H1 (cell line): ENCODE measurements at regions not wholly inside any gene's neighbourhood (a gene's known extent, or its start where the extent isn't known, plus 50 kb on each side); places are given as distances from the start of the nearest gene placed in this dataset.
"Not testable (repeated sequence)": the region's sequence is repeated elsewhere in the genome, so short reads cannot be mapped to it uniquely, and the experiment has no call there.

Experiments
- CTCF ChIA-PET: fragments of 300-600 bp; sonication (Branson Sonifier 250); formaldehyde crosslinking; loops from one replicate; lab custom pipeline; 2021; ENCODE audit not compliant: partially characterized antibody; lab: Charles Lee
- POLR2A ChIA-PET: fragments of 300-600 bp; sonication (Branson Sonifier 250); formaldehyde crosslinking; loops from one replicate; lab custom pipeline; 2021; ENCODE audit warnings: inconsistent platforms; ENCODE audit not compliant: partially characterized antibody; lab: Charles Lee
- DNase-seq, 2 experiments: peaks; one replicate each; pipeline versions ENCODE4 v3.0.0 to v3.0.0-alpha.2; 2010 to 2022; ENCODE audit warnings: low spot score in 2 of 2, low read depth in 1 of 2, mixed read lengths in 1 of 2
- FAIRE-seq: peaks from 2 replicates; lab custom pipeline; 2011; peaks lifted over from hg19 to GRCh38; lab: Jason Lieb, UNC
- H2AFZ ChIP-seq: 2 replicates; pipeline ENCODE4 v1.8.1; 2012; ENCODE audit warnings: low read length, inconsistent platforms
- H2AK5ac ChIP-seq: 2 replicates; pipeline ENCODE4 v1.6.1; 2013; ENCODE audit warnings: low read depth, low read length
- H2BK120ac ChIP-seq: replicated peaks from 2 replicates; pipeline ENCODE3; 2013; ENCODE audit warnings: low read depth, low read length, inconsistent platforms
- H2BK12ac ChIP-seq: 2 replicates; pipeline ENCODE4 v1.6.1; 2013; ENCODE audit warnings: low read depth, low read length
- H2BK15ac ChIP-seq: 2 replicates; pipeline ENCODE4 v1.6.1; 2013; ENCODE audit warnings: low read length
- H2BK20ac ChIP-seq: 2 replicates; pipeline ENCODE4 v1.6.1; 2013; ENCODE audit warnings: low read length
- H2BK5ac ChIP-seq: 2 replicates; pipeline ENCODE4 v1.6.1; 2013; ENCODE audit warnings: low read depth, low read length
- H3K14ac ChIP-seq: 2 replicates; pipeline ENCODE4 v1.6.1; 2013; ENCODE audit warnings: inconsistent platforms; ENCODE audit not compliant: insufficient read length
- H3K18ac ChIP-seq: 2 replicates; pipeline ENCODE4 v1.6.1; 2013; ENCODE audit warnings: low read length; ENCODE audit errors: extremely low read depth
- H3K23ac ChIP-seq: 2 replicates; pipeline ENCODE4 v1.6.1; 2013; ENCODE audit warnings: inconsistent platforms; ENCODE audit not compliant: insufficient read length
- H3K23me2 ChIP-seq: 2 replicates; pipeline ENCODE4 v1.6.1; 2013; ENCODE audit warnings: low read depth, low read length
- H3K27ac ChIP-seq: 2 replicates; pipeline ENCODE4 v1.6.1; 2011; ENCODE audit warnings: low read depth, low read length, inconsistent platforms
- H3K27me3 ChIP-seq, 4 experiments: replicated peaks in 1 of 4; 1 replicate in 1 of 4; 2 replicates in 3 of 4; pipeline versions ENCODE4 v1.6.1 to v1.8.1; 2011 to 2013; ENCODE audit warnings: low read length in 3 of 4, mild to moderate bottlenecking in 3 of 4, inconsistent platforms in 2 of 4, mixed read lengths in 2 of 4, moderate library complexity in 1 of 4; ENCODE audit not compliant: control insufficient read depth in 3 of 4, insufficient read depth in 3 of 4; ENCODE audit errors: extremely low read depth in 1 of 4
- H3K36me3 ChIP-seq, 4 experiments: 2 replicates each; pipeline versions ENCODE4 v1.6.1 to v1.8.1; 2011 to 2013; ENCODE audit warnings: mild to moderate bottlenecking in 4 of 4, low read length in 3 of 4, moderate library complexity in 2 of 4, control low read depth in 1 of 4, inconsistent platforms in 1 of 4; ENCODE audit not compliant: insufficient read depth in 4 of 4, control insufficient read depth in 2 of 4
- H3K4ac ChIP-seq: replicated peaks from 2 replicates; pipeline ENCODE3; 2013; ENCODE audit warnings: low read length, low read depth, mixed read lengths, inconsistent platforms; ENCODE audit not compliant: insufficient read length
- H3K4me1 ChIP-seq, 4 experiments: replicated peaks in 1 of 4; 1 replicate in 1 of 4; 2 replicates in 3 of 4; pipeline versions ENCODE4 v1.6.1 to v1.8.1; 2011 to 2013; ENCODE audit warnings: low read length in 3 of 4, inconsistent platforms in 2 of 4, mixed read lengths in 1 of 4; ENCODE audit not compliant: insufficient read depth in 4 of 4, control insufficient read depth in 3 of 4
- H3K4me2 ChIP-seq, 2 experiments: 2 replicates each; pipeline versions ENCODE4 v1.6.1 to v1.8.1; 2011 to 2013; ENCODE audit warnings: low read depth in 2 of 2, low read length in 2 of 2, control low read depth in 1 of 2, inconsistent platforms in 1 of 2, mild to moderate bottlenecking in 1 of 2; ENCODE audit not compliant: insufficient read depth in 1 of 2
- H3K4me3 ChIP-seq, 4 experiments: fragments of 200-600, 300-600 bp in 1 of 4; sonication (generic), shearing (Covaris generic), sonication (Bioruptor Twin) in 1 of 4; 2 replicates each; pipeline versions ENCODE4 v1.5.1 to v1.8.1; 2011 to 2016; ENCODE audit warnings: low read length in 4 of 4, low read depth in 3 of 4, control low read depth in 2 of 4, inconsistent platforms in 2 of 4, mild to moderate bottlenecking in 2 of 4, mixed read lengths in 1 of 4, moderate library complexity in 1 of 4; ENCODE audit not compliant: insufficient read depth in 2 of 4; ENCODE audit errors: extremely low read depth in 1 of 4
- H3K56ac ChIP-seq: replicated peaks from 2 replicates; pipeline ENCODE3; 2013; ENCODE audit warnings: low read depth, mild to moderate bottlenecking, mixed read lengths, low read length, inconsistent platforms; ENCODE audit not compliant: insufficient read length
- H3K79me1 ChIP-seq: 2 replicates; pipeline ENCODE4 v1.6.1; 2013; ENCODE audit warnings: low read depth, low read length, control low read depth
- H3K79me2 ChIP-seq, 2 experiments: 2 replicates each; pipeline versions ENCODE4 v1.6.1 to v1.8.1; 2012 to 2013; ENCODE audit warnings: low read length in 2 of 2, mild to moderate bottlenecking in 2 of 2, inconsistent platforms in 1 of 2; ENCODE audit not compliant: insufficient read depth in 2 of 2, control insufficient read depth in 1 of 2
- H3K9ac ChIP-seq, 4 experiments: replicated peaks in 1 of 4; 1 replicate in 1 of 4; 2 replicates in 3 of 4; pipeline versions ENCODE4 v1.6.1 to v1.8.1; 2011 to 2013; ENCODE audit warnings: low read depth in 3 of 4, low read length in 3 of 4, control low read depth in 2 of 4, mild to moderate bottlenecking in 2 of 4, moderate library complexity in 2 of 4, inconsistent platforms in 1 of 4; ENCODE audit errors: extremely low read depth in 1 of 4
- H3K9me3 ChIP-seq, 2 experiments: 2 replicates each; pipeline versions ENCODE4 v1.6.1 to v1.8.1; 2012 to 2013; ENCODE audit warnings: mild to moderate bottlenecking in 2 of 2, moderate library complexity in 2 of 2, control low read depth in 1 of 2, inconsistent platforms in 1 of 2, low read depth in 1 of 2, low read length in 1 of 2, mixed read lengths in 1 of 2; ENCODE audit not compliant: insufficient read depth in 2 of 2
- H4K20me1 ChIP-seq, 2 experiments: replicated peaks in 1 of 2; 2 replicates each; pipeline versions ENCODE3 to v1.8.1; 2011 to 2013; ENCODE audit warnings: inconsistent platforms in 2 of 2, low read length in 2 of 2, mild to moderate bottlenecking in 1 of 2; ENCODE audit not compliant: insufficient read depth in 2 of 2, control insufficient read depth in 1 of 2
- H4K5ac ChIP-seq: 2 replicates; pipeline ENCODE4 v1.6.1; 2013; ENCODE audit warnings: low read length, low read depth, mixed read lengths, inconsistent platforms; ENCODE audit not compliant: insufficient read length
- H4K8ac ChIP-seq: 2 replicates; pipeline ENCODE4 v1.8.0; 2013; ENCODE audit warnings: mild to moderate bottlenecking, moderate library complexity, low read length, inconsistent platforms; ENCODE audit not compliant: insufficient read depth; ENCODE audit errors: extremely low read depth
- H4K91ac ChIP-seq: replicated peaks from 2 replicates; pipeline ENCODE3; 2013; ENCODE audit warnings: low read length, mixed read lengths, inconsistent platforms; ENCODE audit not compliant: insufficient read length
- WGBS, 2 experiments: shearing (Covaris generic) in 1 of 2; methylation state at CpG; one replicate each; pipeline versions ENCODE4 v1.1.6 to v1.1.7; 2013 to 2015; ENCODE audit warnings: low lambda C conversion rate in 2 of 2, mixed read lengths in 2 of 2, inconsistent platforms in 1 of 2, low coverage in 1 of 2, missing lambda C conversion rate in 1 of 2; ENCODE audit not compliant: insufficient replicate concordance in 2 of 2, insufficient coverage in 1 of 2, insufficient read length in 1 of 2; ENCODE audit errors: extremely low coverage in 1 of 2, missing lambda C conversion rate in 1 of 2; 5-methylcytosine and 5-hydroxymethylcytosine counted together

- H3K36me3 ChIP-seq, H2AK5ac ChIP-seq, H3K9ac ChIP-seq, H2BK120ac ChIP-seq, H3K56ac ChIP-seq, H3K18ac ChIP-seq, H3K4me3 ChIP-seq, H4K20me1 ChIP-seq, H4K91ac ChIP-seq, H3K23ac ChIP-seq, H3K79me1 ChIP-seq, POLR2A ChIA-PET, H3K79me2 ChIP-seq, H3K23me2 ChIP-seq, H2BK20ac ChIP-seq, H2BK15ac ChIP-seq, H3K4me1 ChIP-seq, H3K27ac ChIP-seq, FAIRE-seq, H2BK5ac ChIP-seq, H3K9me3 ChIP-seq, H3K4me2 ChIP-seq, H3K27me3 ChIP-seq, H2AFZ ChIP-seq, DNase-seq, H3K4ac ChIP-seq, H3K14ac ChIP-seq, H4K5ac ChIP-seq, H2BK12ac ChIP-seq, H4K8ac ChIP-seq: not testable (repeated sequence)
- WGBS, 2 experiments, result 94% methylated on average over 3 of the region's 3 CpGs; no CpG with 5 or more reads in 1 of the 2 experiments
- CTCF ChIA-PET, result interaction anchor here (1.6 kb wide), 1 partner anchor 20 kb away, joined by 3 read pairs; no protein-coding TSS in a partner anchor
Measured at GRCh38 chrX:11905933-11906332, 147.9 kb downstream of the MSL3 start.
